HG02938 (cell line): ENCODE measurements at regions not wholly inside any gene's neighbourhood (a gene's known extent, or its start where the extent isn't known, plus 50 kb on each side); places are given as distances from the start of the nearest gene placed in this dataset.
"Not testable (repeated sequence)": the region's sequence is repeated elsewhere in the genome, so short reads cannot be mapped to it uniquely, and the experiment has no call there.

Experiments
- ATAC-seq: cut with Tn5 transposase; IDR thresholded peaks from one replicate; pipeline ENCODE4 v1.9.1; 2021; ENCODE audit warnings: mild to moderate bottlenecking, moderate library complexity; ENCODE audit not compliant: unreplicated experiment

- ATAC-seq: no peak
These were observed 105.1 kb downstream of the OXSM start for GRCh38 chr3:25895031-25895430.

- ATAC-seq: no peak
These were observed 105.6 kb downstream of the OXSM start for GRCh38 chr3:25895443-25895842.

- peak; percentile 59 for ATAC-seq
These were observed 107.1 kb downstream of the OXSM start for GRCh38 chr3:25897019-25897418.

GRCh38 chr3:25899352-25900101 is 109.6 kb downstream of the OXSM start:
- no peak for ATAC-seq

GRCh38 chr3:25900161-25900560 is 110.3 kb downstream of the OXSM start:
- ATAC-seq: no peak

GRCh38 chr3:25901796-25902195 is 111.9 kb downstream of the OXSM start:
- no peak for ATAC-seq

GRCh38 chr3:25902586-25902985 is 112.7 kb downstream of the OXSM start:
- ATAC-seq: no peak

GRCh38 chr3:25903371-25904129 is 113.7 kb downstream of the OXSM start:
- ATAC-seq: no peak

- ATAC-seq: no peak
These were observed 114.3 kb downstream of the OXSM start for GRCh38 chr3:25904206-25904605.

GRCh38 chr3:25906132-25906906 is 116.4 kb downstream of the OXSM start:
- no peak for ATAC-seq

GRCh38 chr3:25907081-25907480 is 117.2 kb downstream of the OXSM start:
- ATAC-seq: no peak

- ATAC-seq: no peak
These were observed 120.2 kb downstream of the OXSM start for GRCh38 chr3:25910105-25910504.

GRCh38 chr3:25910997-25911396 is 121.1 kb downstream of the OXSM start:
- no peak for ATAC-seq

GRCh38 chr3:25911525-25912295 is 121.8 kb downstream of the OXSM start:
- no peak for ATAC-seq

- ATAC-seq: no peak
These were observed 123.3 kb downstream of the OXSM start for GRCh38 chr3:25913179-25913578.

- no peak for ATAC-seq
These were observed 125.8 kb downstream of the OXSM start for GRCh38 chr3:25915673-25916072.

GRCh38 chr3:25916321-25916720 is 126.4 kb downstream of the OXSM start:
- no peak for ATAC-seq

GRCh38 chr3:25931967-25932366 is 142.1 kb downstream of the OXSM start:
- ATAC-seq: not testable (repeated sequence)

- ATAC-seq: no peak
These were observed 148.9 kb downstream of the OXSM start for GRCh38 chr3:25938566-25939325.

- no peak for ATAC-seq
These were observed 151.0 kb downstream of the OXSM start for GRCh38 chr3:25940935-25941334.
